RWPE1 (cell line): ENCODE measurements at regions not wholly inside any gene's neighbourhood (a gene's known extent, or its start where the extent isn't known, plus 50 kb on each side); places are given as distances from the start of the nearest gene placed in this dataset.

Source experiments
- CTCF ChIA-PET: fragments of 350-600 bp; sonication (Branson Sonifier 250); formaldehyde crosslinking; extraction: SDS; loops from one replicate; lab custom pipeline; 2021; lab: Yijun Ruan, JAX
- POLR2A ChIA-PET: fragments of 400-600 bp; formaldehyde crosslinking; extraction: SDS; loops from one replicate; lab custom pipeline; 2020; ENCODE audit warnings: antibody characterized with exemption; ENCODE audit not compliant: low non-redundant PET; lab: Yijun Ruan, JAX
- DNase-seq: peaks from one replicate; pipeline ENCODE4 v3.0.0; 2012; ENCODE audit warnings: low spot score
- H3K27ac ChIP-seq: fragments of 450-650 bp; 2 replicates; pipeline ENCODE4 v1.5.1; 2017
- TF ChIP-seq, protein P1 (sequence below): fragments of 450-650 bp; conservative IDR thresholded peaks from 2 replicates; pipeline ENCODE4 v1.5.1; 2017; ENCODE audit warnings: low read depth, mild to moderate bottlenecking

DNA sequence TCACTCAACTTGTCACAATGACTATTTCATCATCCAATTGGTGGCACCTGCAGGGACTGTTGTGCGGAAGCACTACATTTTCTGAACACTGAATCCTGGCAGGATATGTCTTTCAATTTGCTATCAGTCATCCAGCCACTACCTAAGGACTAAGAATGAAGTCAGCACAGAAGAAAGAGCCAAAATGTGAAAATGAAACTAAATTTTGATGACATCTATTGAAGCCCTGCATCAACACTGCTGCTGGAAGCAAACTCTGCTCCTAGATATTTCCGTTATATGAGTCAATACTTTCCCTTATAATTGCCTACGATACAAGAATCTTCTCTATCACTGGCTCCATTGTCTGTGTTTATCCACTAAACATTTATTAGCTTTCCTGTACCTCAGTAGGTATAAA, 917.9 kb downstream of the RAPGEF2 start:
- ChIA-PET CTCF (no interaction called here), POLR2A (no interaction called here)
- TF ChIP-seq, protein P1, sequence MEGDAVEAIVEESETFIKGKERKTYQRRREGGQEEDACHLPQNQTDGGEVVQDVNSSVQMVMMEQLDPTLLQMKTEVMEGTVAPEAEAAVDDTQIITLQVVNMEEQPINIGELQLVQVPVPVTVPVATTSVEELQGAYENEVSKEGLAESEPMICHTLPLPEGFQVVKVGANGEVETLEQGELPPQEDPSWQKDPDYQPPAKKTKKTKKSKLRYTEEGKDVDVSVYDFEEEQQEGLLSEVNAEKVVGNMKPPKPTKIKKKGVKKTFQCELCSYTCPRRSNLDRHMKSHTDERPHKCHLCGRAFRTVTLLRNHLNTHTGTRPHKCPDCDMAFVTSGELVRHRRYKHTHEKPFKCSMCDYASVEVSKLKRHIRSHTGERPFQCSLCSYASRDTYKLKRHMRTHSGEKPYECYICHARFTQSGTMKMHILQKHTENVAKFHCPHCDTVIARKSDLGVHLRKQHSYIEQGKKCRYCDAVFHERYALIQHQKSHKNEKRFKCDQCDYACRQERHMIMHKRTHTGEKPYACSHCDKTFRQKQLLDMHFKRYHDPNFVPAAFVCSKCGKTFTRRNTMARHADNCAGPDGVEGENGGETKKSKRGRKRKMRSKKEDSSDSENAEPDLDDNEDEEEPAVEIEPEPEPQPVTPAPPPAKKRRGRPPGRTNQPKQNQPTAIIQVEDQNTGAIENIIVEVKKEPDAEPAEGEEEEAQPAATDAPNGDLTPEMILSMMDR, result no peak
- H3K27ac ChIP-seq, result no peak overlapping the region
- no peak for DNase-seq

DNA sequence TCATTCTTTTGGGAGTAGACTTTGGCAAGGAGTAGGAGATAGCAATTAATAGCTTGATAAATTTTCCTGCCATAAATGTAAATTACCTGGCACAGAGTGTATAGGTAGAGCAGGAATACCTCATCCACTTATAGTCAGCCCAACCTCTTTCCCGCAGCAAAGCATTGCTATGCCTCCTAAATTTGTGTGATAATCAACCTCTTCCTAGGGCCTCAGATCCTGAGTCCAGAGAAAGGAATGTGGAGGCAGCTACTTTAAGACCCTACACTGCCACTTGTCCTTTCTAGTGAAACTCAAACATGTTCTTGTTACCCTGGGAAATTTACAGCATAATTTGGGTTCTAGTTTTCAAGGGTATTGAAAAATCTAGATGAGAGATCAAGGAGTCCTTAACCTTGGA, 919.0 kb downstream of the RAPGEF2 start:
- TF ChIP-seq, protein P1, result no peak
- ChIA-PET POLR2A (no interaction called here), CTCF (no interaction called here)
- no peak for DNase-seq
- H3K27ac ChIP-seq, result no peak overlapping the region

DNA sequence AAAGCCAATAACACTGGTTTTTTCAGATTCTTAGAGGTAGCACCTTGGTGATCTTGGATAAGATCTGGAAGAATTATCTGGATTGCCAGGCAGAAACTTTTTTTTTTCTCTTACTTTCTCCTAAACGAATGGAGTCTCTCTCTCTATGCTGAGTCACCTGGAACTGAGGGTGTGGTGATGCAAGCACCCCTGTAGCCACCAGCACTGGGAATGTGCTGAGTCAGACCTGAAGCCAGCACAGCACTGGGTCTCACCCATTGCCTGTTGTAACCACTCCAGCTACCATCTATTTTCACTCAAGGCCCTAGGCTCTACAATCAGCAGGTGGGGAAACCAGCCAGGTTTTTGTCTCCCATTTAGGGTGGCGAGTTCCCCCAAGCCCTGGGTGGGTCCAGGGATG, 923.8 kb downstream of the RAPGEF2 start:
- POLR2A ChIA-PET, result no interaction called here
- DNase-seq, result peak; percentile 14
- CTCF ChIA-PET, result interaction anchor here (0.6 kb wide), 1 partner anchor 1788 kb away, joined by 3 read pairs; no protein-coding TSS in a partner anchor
- TF ChIP-seq, protein P1, result no peak
- peak overlapping the region; percentile 61 for H3K27ac ChIP-seq

DNA sequence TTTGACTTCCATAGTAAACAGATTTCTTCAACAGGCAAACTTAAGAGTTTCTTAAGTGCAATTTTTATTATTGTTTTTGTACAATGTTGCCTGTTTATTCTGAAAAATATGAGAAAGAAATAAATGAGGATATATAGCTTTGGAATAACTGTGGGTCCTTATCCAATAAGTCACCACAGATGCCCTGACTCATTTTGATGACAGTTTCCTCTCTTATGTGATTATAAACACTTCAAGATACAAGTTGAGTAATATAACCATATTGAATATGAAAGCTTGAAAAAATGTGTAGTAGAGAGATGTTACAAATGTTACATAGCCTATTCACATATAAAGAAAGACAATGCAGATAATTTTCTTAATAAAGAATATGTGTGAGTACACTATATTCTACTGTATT, 931.6 kb downstream of the RAPGEF2 start:
- no peak overlapping the region for H3K27ac ChIP-seq
- ChIA-PET CTCF (interaction anchor here (0.6 kb wide), 1 partner anchor 1166 kb away, joined by 3 read pairs; no protein-coding TSS in a partner anchor), POLR2A (no interaction called here)
- TF ChIP-seq, protein P1, result no peak
- DNase-seq, result no peak

DNA sequence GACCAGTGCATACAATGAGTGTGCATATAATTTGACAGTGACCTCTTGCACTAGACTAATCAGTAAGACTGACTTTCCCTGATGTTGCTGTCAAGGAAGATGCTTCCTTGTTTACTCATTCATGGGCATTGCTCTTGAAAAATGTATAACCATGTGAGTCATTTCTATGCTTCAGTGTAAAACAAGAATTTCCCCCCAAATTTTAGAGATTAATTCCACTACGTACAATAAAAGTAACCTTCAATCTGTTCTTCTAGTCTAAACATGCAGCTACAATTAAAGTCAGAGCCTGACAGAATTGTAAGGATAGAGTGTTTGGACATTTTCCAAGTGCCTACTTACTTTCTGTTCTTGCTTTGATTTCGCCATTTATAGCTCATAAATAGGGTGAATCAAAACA, 935.7 kb downstream of the RAPGEF2 start:
- POLR2A ChIA-PET, result no interaction called here
- CTCF ChIA-PET, result no interaction called here
- DNase-seq, result peak; percentile 30
- H3K27ac ChIP-seq, result no peak overlapping the region
- TF ChIP-seq, protein P1, result no peak

DNA sequence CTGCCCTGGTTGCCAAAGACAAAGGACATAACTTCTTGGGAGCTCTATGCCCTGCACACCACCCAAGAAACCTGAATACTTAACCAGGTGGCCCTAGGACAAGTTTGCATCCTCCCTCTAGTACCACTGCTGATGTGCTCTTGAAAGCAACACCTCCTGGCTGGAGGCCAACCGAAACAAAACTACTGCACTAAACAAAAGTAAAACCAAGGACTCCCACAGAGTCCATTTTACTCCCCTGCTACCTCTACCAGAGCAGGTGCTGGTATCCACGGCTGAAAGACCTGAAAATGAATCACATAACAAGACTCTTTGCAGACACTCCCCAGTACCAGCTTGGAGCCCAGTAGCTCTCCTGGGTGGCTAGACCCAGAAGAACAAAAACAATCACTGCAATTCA, 941.8 kb downstream of the RAPGEF2 start:
- DNase-seq, result no peak
- ChIA-PET CTCF (no interaction called here), POLR2A (no interaction called here)
- TF ChIP-seq, protein P1, result no peak
- no peak overlapping the region for H3K27ac ChIP-seq
